ENCODE measurements at regions not wholly inside any gene's neighbourhood (a gene's known extent, or its start where the extent isn't known, plus 50 kb on each side); places are given as distances from the start of the nearest gene placed in this dataset.

DNA sequence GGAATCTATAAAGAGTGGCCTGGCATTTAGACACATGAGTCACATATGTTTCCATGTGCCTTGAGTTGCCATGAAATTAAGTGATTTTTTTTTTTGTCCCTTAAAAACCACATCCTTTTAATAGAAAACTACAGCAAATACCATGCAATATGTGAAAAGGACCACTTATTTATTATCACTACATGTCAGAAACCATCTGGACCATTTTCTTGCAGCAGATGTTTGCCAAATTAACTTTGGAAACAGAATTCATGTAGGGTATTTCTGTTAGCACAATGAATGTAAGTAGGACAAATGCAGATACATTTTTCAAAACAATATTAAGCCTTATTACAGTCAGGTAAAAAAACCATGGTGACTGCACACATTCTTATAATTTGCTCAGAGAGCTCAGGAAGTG lies 230.6 kb downstream of the REEP3 start:
- Histone ChIP-seq H3K4me1 (ENCODE audit: insufficient read depth) (0 out of 2 replicates have a peak, but pooled peaks cover 3% of the 10 kb centered on the region), H4K20me1 (replicated peaks; ENCODE audit: insufficient read depth) (no peaks in the 10 kb centered on the region), H2AFZ (no peak overlapping the region), H3K79me2 (replicated peaks; ENCODE audit: insufficient read depth) (no peaks in the 10 kb centered on the region), H3K4me3 (no peak overlapping the region), H3K9me2 (ENCODE audit: insufficient read depth) (no peaks in the 10 kb centered on the region), H3K36me3 (ENCODE audit: insufficient read depth) (no peaks in the 10 kb centered on the region), H3K27me3 (ENCODE audit: insufficient read depth) (no peaks in the 10 kb centered on the region), H3F3A (replicated peaks; ENCODE audit: low read depth) (no peaks in the 10 kb centered on the region), H3K4me2 (no peak overlapping the region), H3K27ac (ENCODE audit: low read depth) (no peak overlapping the region)
- Mint-ChIP-seq H3K4me3 (no peak overlapping the region), H3K27me3 (ENCODE audit: insufficient read depth, low read depth, poor library complexity) (peaks cover 4% of the 10 kb centered on the region), H3K4me1 (peaks cover 8% of the 10 kb centered on the region; the same call in 2 of the 3 replicates), H3K36me3 (ENCODE audit: low read depth) (no peaks in the 10 kb centered on the region), H3K9me3 (no peaks in the 10 kb centered on the region; the same call in 2 of the 3 replicates), H3K27ac (no peak overlapping the region)
- no peak for DNase-seq (ENCODE audit: low spot score)
- TF ChIP-seq EZH2phosphoT487 (IDR thresholded peaks at IDR 0.05; ENCODE audit: unreplicated experiment) (no peak), ZNF331 (CRISPR knock-in tag; IDR thresholded peaks at IDR 0.05; ENCODE audit: low read depth) (no peak), NANOG (IDR thresholded peaks at IDR 0.05; ENCODE audit: borderline replicate concordance) (no peak), POLR2AphosphoS5 (IDR thresholded peaks at IDR 0.05; ENCODE audit: low read depth) (no peak), ZNF114 (CRISPR knock-in tag; IDR thresholded peaks at IDR 0.05) (no peak), STAT1 (IDR thresholded peaks at IDR 0.05; ENCODE audit: unreplicated experiment) (no peak), JUNB (IDR thresholded peaks at IDR 0.05; ENCODE audit: unreplicated experiment) (no peak), EZH2 (IDR thresholded peaks at IDR 0.05; ENCODE audit: low read depth, unreplicated experiment) (no peak)
- TF ChIP-seq, protein P1, sequence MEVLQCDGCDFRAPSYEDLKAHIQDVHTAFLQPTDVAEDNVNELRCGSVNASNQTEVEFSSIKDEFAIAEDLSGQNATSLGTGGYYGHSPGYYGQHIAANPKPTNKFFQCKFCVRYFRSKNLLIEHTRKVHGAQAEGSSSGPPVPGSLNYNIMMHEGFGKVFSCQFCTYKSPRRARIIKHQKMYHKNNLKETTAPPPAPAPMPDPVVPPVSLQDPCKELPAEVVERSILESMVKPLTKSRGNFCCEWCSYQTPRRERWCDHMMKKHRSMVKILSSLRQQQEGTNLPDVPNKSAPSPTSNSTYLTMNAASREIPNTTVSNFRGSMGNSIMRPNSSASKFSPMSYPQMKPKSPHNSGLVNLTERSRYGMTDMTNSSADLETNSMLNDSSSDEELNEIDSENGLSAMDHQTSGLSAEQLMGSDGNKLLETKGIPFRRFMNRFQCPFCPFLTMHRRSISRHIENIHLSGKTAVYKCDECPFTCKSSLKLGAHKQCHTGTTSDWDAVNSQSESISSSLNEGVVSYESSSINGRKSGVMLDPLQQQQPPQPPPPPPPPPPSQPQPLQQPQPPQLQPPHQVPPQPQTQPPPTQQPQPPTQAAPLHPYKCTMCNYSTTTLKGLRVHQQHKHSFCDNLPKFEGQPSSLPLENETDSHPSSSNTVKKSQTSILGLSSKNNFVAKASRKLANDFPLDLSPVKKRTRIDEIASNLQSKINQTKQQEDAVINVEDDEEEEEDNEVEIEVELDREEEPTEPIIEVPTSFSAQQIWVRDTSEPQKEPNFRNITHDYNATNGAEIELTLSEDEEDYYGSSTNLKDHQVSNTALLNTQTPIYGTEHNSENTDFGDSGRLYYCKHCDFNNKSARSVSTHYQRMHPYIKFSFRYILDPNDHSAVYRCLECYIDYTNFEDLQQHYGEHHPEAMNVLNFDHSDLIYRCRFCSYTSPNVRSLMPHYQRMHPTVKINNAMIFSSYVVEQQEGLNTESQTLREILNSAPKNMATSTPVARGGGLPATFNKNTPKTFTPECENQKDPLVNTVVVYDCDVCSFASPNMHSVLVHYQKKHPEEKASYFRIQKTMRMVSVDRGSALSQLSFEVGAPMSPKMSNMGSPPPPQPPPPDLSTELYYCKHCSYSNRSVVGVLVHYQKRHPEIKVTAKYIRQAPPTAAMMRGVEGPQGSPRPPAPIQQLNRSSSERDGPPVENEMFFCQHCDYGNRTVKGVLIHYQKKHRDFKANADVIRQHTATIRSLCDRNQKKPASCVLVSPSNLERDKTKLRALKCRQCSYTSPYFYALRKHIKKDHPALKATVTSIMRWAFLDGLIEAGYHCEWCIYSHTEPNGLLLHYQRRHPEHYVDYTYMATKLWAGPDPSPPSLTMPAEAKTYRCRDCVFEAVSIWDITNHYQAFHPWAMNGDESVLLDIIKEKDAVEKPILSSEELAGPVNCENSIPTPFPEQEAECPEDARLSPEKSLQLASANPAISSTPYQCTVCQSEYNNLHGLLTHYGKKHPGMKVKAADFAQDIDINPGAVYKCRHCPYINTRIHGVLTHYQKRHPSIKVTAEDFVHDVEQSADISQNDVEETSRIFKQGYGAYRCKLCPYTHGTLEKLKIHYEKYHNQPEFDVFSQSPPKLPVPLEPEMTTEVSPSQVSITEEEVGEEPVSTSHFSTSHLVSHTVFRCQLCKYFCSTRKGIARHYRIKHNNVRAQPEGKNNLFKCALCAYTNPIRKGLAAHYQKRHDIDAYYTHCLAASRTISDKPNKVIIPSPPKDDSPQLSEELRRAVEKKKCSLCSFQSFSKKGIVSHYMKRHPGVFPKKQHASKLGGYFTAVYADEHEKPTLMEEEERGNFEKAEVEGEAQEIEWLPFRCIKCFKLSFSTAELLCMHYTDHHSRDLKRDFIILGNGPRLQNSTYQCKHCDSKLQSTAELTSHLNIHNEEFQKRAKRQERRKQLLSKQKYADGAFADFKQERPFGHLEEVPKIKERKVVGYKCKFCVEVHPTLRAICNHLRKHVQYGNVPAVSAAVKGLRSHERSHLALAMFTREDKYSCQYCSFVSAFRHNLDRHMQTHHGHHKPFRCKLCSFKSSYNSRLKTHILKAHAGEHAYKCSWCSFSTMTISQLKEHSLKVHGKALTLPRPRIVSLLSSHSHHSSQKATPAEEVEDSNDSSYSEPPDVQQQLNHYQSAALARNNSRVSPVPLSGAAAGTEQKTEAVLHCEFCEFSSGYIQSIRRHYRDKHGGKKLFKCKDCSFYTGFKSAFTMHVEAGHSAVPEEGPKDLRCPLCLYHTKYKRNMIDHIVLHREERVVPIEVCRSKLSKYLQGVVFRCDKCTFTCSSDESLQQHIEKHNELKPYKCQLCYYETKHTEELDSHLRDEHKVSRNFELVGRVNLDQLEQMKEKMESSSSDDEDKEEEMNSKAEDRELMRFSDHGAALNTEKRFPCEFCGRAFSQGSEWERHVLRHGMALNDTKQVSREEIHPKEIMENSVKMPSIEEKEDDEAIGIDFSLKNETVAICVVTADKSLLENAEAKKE (CRISPR knock-in tag; IDR thresholded peaks at IDR 0.05) = no peak
- TF ChIP-seq, protein P2, sequence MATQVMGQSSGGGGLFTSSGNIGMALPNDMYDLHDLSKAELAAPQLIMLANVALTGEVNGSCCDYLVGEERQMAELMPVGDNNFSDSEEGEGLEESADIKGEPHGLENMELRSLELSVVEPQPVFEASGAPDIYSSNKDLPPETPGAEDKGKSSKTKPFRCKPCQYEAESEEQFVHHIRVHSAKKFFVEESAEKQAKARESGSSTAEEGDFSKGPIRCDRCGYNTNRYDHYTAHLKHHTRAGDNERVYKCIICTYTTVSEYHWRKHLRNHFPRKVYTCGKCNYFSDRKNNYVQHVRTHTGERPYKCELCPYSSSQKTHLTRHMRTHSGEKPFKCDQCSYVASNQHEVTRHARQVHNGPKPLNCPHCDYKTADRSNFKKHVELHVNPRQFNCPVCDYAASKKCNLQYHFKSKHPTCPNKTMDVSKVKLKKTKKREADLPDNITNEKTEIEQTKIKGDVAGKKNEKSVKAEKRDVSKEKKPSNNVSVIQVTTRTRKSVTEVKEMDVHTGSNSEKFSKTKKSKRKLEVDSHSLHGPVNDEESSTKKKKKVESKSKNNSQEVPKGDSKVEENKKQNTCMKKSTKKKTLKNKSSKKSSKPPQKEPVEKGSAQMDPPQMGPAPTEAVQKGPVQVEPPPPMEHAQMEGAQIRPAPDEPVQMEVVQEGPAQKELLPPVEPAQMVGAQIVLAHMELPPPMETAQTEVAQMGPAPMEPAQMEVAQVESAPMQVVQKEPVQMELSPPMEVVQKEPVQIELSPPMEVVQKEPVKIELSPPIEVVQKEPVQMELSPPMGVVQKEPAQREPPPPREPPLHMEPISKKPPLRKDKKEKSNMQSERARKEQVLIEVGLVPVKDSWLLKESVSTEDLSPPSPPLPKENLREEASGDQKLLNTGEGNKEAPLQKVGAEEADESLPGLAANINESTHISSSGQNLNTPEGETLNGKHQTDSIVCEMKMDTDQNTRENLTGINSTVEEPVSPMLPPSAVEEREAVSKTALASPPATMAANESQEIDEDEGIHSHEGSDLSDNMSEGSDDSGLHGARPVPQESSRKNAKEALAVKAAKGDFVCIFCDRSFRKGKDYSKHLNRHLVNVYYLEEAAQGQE (IDR thresholded peaks at IDR 0.05; ENCODE audit: unreplicated experiment) = no peak
- TF ChIP-seq, protein P3, sequence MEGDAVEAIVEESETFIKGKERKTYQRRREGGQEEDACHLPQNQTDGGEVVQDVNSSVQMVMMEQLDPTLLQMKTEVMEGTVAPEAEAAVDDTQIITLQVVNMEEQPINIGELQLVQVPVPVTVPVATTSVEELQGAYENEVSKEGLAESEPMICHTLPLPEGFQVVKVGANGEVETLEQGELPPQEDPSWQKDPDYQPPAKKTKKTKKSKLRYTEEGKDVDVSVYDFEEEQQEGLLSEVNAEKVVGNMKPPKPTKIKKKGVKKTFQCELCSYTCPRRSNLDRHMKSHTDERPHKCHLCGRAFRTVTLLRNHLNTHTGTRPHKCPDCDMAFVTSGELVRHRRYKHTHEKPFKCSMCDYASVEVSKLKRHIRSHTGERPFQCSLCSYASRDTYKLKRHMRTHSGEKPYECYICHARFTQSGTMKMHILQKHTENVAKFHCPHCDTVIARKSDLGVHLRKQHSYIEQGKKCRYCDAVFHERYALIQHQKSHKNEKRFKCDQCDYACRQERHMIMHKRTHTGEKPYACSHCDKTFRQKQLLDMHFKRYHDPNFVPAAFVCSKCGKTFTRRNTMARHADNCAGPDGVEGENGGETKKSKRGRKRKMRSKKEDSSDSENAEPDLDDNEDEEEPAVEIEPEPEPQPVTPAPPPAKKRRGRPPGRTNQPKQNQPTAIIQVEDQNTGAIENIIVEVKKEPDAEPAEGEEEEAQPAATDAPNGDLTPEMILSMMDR (conservative IDR thresholded peaks at IDR 0.05; ENCODE audit: low read depth in 2 of 2) = no peak
- TF ChIP-seq, protein P4, sequence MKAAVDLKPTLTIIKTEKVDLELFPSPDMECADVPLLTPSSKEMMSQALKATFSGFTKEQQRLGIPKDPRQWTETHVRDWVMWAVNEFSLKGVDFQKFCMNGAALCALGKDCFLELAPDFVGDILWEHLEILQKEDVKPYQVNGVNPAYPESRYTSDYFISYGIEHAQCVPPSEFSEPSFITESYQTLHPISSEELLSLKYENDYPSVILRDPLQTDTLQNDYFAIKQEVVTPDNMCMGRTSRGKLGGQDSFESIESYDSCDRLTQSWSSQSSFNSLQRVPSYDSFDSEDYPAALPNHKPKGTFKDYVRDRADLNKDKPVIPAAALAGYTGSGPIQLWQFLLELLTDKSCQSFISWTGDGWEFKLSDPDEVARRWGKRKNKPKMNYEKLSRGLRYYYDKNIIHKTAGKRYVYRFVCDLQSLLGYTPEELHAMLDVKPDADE (IDR thresholded peaks at IDR 0.05) = no peak
- ATAC-seq = no peak
